ENCODE measurements at regions not wholly inside any gene's neighbourhood (a gene's known extent, or its start where the extent isn't known, plus 50 kb on each side); places are given as distances from the start of the nearest gene placed in this dataset.
"Not testable (repeated sequence)": the region's sequence is repeated elsewhere in the genome, so short reads cannot be mapped to it uniquely, and the experiment has no call there.

- no peak for DNase-seq (ENCODE audit: low spot score)
- intact Hi-C loops (cut with DNase I): no loop called here
Measured at GRCh38 chr1:232579958-232580941, 49.7 kb downstream of the SIPA1L2 start.

DNA sequence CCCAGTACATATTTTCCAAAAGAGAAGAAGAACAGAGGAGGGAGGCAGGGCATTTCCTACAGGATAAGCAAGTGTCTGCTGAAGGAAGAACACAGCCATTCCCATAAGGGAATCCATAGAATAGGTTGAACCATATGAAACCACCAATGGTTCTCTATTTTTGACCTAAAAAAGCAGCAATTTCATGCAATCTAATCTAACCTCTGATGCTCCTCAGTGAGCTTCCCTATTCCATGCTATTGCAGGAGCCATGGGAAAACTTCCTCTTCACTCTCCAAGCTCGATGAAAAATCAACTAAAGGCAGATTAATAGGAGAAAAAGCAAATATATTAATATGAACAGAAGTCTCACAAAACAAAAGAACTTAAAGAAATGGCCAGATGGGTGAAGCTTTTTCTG is 50.5 kb downstream of the SIPA1L2 start:
- DNase-seq (ENCODE audit: low spot score): no peak
- intact Hi-C loops (cut with DNase I): no loop called here

GRCh38 chr1:232578651-232579195 is 51.2 kb downstream of the SIPA1L2 start:
- no peak for DNase-seq (ENCODE audit: low spot score)
- intact Hi-C loops (cut with DNase I): no loop called here

- intact Hi-C loops (cut with DNase I): no loop called here
- DNase-seq (ENCODE audit: low spot score): no peak
Measured at GRCh38 chr1:232577772-232578171, 52.2 kb downstream of the SIPA1L2 start.

DNA sequence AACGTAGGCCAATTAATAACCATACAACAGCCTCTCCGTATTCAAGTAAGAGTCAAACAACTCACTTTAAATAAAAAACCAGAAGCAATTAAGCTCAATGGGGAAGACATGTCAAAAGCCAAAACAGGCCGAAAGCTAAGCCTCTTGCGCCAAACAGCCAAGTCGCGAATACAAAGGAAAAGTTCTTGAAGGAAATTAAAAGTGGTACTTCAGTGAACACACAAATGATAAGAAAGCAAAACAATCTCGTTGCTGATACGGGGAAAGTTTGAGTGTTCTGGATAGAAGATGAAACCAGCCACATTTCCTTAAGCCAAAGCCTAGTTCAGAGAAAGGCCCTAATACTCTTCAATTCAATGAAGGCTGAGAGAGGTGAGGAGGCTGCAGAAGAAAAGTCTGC is 53.4 kb downstream of the SIPA1L2 start:
- intact Hi-C loops (cut with DNase I): no loop called here
- DNase-seq (ENCODE audit: low spot score): no peak

DNA sequence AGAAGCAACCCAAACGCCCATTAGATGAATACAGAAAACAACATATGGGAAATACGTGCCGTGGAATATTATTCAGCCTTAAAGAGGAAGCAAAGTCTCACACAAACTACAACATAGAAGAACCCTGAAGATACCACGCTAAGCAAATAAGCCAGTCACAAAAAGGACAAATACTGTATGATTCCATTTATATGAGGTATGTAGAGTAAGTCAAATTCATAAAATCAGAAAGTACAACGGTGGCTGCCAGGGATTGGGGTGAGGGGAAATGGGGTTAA is 54.2 kb downstream of the SIPA1L2 start:
- DNase-seq (ENCODE audit: low spot score): no peak
- intact Hi-C loops (cut with DNase I): no loop called here

DNA sequence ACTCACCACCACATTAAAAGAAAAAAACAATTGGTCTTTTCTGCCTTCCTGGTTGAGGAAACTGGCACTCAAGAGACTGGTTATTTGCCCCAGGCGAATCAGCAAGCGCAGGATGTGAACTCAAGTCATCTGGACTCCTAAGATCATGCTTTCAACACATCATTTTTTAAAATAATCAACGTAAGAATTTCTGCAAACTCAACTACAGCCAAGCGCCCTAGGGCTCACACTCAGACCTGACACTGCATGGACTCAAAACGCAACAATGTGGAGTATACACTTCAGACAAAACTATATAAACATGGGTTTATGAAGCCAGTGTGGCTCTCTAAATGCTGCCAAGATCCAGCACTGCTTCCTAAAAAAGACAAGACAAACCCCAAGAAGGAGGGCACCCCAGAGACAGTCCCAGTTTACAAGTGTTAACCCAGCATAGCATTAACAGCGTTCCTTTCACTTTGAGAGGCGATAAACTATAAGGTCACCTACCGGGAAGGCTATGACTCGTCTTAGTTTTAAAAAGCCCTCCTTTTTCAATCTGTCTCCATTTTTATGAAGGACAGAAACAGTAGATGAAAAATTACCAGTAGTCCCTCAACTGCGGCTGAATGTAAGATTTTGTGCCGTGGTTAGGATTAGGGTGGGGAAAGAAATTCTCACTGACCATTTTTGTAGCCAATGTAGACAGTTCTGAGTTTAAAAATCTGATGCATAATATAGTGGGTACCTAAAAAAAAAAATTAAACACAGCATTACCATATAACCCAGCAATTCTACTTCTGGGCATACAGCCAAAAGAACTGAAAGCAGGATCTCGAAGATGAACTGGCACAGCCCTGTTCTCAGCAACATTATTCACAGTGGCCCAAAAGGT is 54.8 kb downstream of the SIPA1L2 start:
- intact Hi-C loops (cut with DNase I): no loop called here
- DNase-seq (ENCODE audit: low spot score): no peak

DNA sequence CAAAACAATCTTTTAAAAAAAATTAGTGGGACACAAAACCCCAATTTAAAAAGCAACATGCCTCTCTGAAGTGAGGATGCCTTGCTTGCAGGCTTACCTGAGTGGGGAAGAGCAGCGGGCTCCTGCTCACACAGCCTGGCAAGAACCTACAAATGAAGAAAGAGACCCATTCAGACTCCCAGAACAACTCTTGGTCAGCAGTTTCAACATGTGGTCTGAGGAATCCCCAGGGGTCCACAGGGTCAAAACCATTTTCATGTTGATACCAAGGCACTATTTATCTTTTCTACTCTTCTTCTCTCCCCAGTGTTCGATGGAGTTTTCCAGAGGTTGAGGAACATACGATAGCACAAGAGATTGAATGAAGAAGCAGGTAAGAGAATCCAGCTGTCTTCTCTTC is 55.9 kb downstream of the SIPA1L2 start:
- no peak for DNase-seq (ENCODE audit: low spot score)
- intact Hi-C loops (cut with DNase I): no loop called here

DNA sequence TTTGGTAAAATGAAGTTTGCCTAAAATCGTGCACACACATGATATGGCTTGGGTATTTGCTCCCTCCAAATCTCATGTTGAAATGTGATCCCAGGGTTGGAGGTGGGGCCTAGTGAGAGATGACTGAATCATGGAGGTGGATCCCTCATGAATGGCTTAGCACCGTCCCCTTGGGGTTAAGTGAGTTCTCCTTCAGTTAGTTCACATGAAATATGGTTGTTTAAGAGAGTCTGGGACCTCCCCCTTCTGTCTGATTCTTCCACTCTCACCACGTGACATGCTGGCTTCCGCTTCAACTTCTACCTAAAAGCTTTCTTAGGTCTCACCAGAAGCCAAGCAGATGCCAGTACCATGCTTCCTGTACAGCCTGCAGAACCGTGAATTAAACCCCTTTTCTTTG is 58.4 kb downstream of the SIPA1L2 start:
- no peak for DNase-seq (ENCODE audit: low spot score)
- intact Hi-C loops (cut with DNase I): no loop called here

DNA sequence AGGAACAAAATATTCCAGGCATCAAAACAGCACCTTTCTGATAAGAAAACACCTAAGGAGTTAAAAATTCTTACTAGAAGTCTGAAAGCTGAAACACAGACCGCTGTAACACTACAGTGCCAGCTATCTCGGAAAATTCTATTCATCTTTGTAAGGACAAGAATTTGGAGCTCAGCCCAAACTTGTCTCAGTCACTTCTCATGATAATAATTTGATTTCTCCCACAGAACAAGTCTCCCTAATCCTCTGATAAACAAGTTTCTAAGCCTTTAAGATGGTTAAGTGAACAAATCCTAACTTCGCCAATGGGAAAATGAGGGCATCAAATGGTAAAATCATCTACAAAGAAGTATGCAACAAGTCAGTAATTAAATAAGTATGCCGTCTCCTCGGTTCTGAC is 59.9 kb downstream of the SIPA1L2 start:
- intact Hi-C loops (cut with DNase I): no loop called here

DNA sequence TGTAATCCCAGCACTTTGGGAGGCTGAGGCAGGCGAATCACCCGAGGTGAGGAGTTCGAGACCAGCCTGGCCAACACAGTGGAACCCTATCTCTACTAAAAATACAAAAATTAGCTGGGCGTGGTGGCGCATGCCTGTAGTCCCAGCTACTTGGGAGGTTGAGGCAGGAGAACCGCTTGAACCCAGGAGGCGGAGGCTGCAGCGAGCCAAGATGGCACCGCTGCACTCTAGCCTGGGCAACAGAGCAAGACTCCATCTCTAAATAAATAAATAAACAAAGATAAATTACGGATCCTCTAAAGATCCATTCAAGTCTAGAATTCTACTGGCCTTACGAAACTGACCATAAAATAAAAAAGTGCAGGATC is 60.4 kb downstream of the SIPA1L2 start:
- intact Hi-C loops (cut with DNase I); DNase-seq (ENCODE audit: low spot score): not testable (repeated sequence)

More for the DNA sequence above, 59.9 kb downstream of the SIPA1L2 start:
- no peak for DNase-seq (ENCODE audit: low spot score)

DNA sequence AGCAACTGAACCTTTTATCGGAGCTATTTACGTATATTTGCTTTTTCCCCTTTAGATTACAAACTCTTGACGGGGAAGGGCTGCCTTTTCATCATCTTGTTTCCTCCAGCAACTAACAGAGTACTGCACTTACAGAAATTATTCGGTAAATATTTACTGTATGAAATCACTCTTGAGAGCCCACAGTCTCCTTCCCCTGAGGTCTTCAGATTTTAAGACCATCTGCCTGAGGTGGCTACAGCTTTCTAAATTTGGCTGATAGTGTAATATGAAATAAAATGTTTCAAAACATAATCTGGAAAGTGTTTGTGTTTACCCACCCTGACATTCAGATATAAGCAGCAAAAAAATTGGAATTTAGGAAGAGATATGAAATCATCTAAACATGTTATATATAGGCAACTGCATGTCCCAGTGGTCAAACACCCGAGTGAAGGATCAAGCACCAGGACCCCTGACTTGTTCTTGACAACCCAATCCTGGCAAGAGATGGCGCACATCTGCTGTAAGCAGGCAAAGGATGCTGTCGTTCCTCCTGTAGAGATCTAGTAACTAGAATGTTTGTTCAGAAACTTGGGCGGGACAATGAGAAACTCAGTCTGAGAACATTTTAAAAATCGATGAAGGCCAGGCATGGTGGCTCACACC is 60.9 kb downstream of the SIPA1L2 start:
- no peak for DNase-seq (ENCODE audit: low spot score)
- intact Hi-C loops (cut with DNase I): no loop called here

- no peak for DNase-seq (ENCODE audit: low spot score)
- intact Hi-C loops (cut with DNase I): no loop called here
Measured at GRCh38 chr1:232568331-232568852, 61.5 kb downstream of the SIPA1L2 start.

DNA sequence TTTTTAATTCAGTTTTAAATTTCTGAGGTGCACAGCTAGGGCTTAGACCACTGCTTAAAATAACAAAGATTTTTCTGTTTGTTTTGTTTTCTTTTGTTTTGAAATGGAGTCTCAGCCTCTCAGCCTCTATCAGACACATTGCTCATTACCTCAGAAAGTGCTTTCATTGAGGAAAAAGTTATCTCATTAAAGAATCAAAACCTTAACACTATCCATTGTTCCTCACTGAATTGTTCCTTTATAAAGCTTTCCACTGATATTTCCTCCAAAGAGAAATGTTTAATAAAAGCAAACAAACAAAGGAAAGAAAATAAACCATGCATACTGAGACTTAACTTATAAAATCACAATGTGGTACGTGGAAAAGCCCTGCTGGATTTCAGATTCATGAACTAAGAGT is 63.8 kb downstream of the SIPA1L2 start:
- no peak for DNase-seq (ENCODE audit: low spot score)
- intact Hi-C loops (cut with DNase I): no loop called here

DNA sequence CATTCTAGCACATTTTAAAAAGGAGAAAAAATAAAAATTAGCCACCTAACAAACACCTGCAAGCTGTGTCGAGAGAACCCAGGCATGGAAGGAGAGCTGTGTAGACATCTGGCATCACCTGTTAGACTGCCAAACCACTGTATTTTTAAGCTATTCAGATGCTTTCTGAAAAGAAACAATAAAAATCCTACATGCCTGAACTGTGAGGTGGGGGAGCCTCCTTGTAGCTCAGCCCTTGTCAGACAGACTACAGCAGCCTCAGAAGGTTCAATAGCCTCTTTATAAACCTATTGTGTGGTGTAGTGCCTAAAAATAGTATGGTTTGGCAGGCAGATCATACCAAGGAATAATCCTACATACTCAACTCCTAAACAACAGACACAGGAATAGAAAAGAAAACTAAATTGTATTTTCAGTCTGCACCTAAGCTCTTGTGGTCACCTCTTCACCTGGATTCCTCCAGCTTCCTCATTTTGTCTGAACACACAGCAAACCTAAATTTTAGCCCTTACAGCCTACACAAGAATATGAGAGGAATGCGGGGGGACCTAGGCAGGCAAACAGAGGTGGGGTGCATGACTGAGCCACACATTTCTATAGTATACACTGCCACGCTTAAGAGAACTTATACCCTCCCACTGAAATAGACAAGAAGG is 67.0 kb downstream of the SIPA1L2 start:
- DNase-seq (ENCODE audit: low spot score): no peak
- intact Hi-C loops (cut with DNase I): no loop called here

- no peak for DNase-seq (ENCODE audit: low spot score)
- intact Hi-C loops (cut with DNase I): no loop called here
Measured at GRCh38 chr1:232561381-232561780, 68.6 kb downstream of the SIPA1L2 start.

DNA sequence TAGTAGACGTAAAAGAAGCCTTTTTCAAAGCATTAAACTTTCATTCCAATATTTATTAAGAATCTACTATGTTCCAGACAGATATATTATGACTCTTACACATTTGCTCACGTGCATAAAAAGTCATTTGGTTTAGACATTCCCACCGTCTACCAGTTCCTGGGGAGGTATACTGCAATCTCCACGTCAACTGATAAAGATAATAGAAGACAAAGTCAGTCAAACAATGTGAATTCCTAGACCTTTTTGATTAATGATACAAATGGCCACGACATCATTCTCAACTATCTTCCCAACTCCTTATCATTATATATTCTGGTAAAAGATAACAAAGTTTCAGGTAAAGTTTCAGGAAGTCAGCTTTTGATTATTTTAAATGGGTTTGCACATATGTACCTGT is 69.0 kb downstream of the SIPA1L2 start:
- intact Hi-C loops (cut with DNase I): no loop called here
- DNase-seq (ENCODE audit: low spot score): no peak

GRCh38 chr1:232558954-232559353 is 71.0 kb downstream of the SIPA1L2 start:
- intact Hi-C loops (cut with DNase I): loop anchor here in 1 of 2 donors (2.0 kb wide), 1 partner anchor 54 kb away; no protein-coding TSS in a partner anchor
- DNase-seq (ENCODE audit: low spot score): no peak
